ENCODE measurements at regions not wholly inside any gene's neighbourhood (a gene's known extent, or its start where the extent isn't known, plus 50 kb on each side); places are given as distances from the start of the nearest gene placed in this dataset.

- TF ChIP-seq CTCF (IDR thresholded peaks at IDR 0.05), result no peak
- no peak for TF ChIP-seq POLR2A (IDR thresholded peaks at IDR 0.05)
These were observed 222.8 kb downstream of the SPRY2 start for GRCh38 chr13:80118099-80118498.

Measured in heart left ventricle (tissue), 13 donors.